ENCODE measurements at regions not wholly inside any gene's neighbourhood (a gene's known extent, or its start where the extent isn't known, plus 50 kb on each side); places are given as distances from the start of the nearest gene placed in this dataset.

DNA sequence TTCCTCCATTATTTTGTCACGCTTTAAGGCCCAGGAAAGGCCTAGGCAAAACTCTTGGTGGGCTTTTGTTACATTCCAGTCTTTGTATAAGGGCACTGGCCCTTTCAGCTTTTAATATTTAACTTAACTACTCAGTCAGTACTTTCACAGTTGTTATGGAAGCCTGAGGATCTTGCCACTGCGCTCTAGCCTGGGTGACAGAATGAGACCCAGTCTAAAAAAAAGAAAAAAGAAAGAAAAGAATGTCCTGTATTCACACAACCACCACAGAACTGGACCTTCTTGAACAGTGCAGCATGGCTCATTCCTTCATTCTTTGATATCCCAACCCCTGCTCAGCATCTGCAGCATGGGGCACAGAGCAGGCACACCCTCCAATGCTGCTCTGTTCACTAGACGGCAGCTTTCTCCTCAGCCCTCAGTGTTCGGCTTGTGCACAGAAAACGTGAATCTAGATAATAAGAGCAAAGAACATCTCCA lies 59.6 kb upstream of the EPCAM start:
- no peaks in the 10 kb centered on the region for H3K27me3 ChIP-seq (ENCODE audit: control insufficient read depth, insufficient read depth, low read length)
- Mint-ChIP-seq H3K4me1 (peaks cover 0 to 5% of the 10 kb centered on the region in 2 donors), H3K27me3 (ENCODE audit: low read depth in 2 of 2) (peaks cover 0 to 7% of the 10 kb centered on the region in 2 donors), H3K27ac (no peak overlapping the region), H3K4me3 (no peak overlapping the region), H3K36me3 (no peaks in the 10 kb centered on the region), H3K9me3 (no peaks in the 10 kb centered on the region)
- no peaks in the 10 kb centered on the region for H3K36me3 ChIP-seq (ENCODE audit: control insufficient read depth, insufficient read depth, low read length)
- H3K4me1 ChIP-seq (ENCODE audit: control insufficient read depth, insufficient read depth, low read length), result peaks cover 19% of the 10 kb centered on the region
- 70% methylated on average over 5 of the region's 5 CpGs for WGBS (ENCODE audit: insufficient coverage)
- H3K27ac ChIP-seq (ENCODE audit: low read length), result no peak overlapping the region
- no peaks in the 10 kb centered on the region for H3K9me3 ChIP-seq (ENCODE audit: control insufficient read depth, insufficient read depth, low read length)
- no peak overlapping the region for H3K4me3 ChIP-seq (ENCODE audit: low read length)
- ATAC-seq (no peak), DNase-seq (no peak)
- intact Hi-C loops (cut with micrococcal nuclease), result no loop called here
- TF ChIP-seq, protein P1, sequence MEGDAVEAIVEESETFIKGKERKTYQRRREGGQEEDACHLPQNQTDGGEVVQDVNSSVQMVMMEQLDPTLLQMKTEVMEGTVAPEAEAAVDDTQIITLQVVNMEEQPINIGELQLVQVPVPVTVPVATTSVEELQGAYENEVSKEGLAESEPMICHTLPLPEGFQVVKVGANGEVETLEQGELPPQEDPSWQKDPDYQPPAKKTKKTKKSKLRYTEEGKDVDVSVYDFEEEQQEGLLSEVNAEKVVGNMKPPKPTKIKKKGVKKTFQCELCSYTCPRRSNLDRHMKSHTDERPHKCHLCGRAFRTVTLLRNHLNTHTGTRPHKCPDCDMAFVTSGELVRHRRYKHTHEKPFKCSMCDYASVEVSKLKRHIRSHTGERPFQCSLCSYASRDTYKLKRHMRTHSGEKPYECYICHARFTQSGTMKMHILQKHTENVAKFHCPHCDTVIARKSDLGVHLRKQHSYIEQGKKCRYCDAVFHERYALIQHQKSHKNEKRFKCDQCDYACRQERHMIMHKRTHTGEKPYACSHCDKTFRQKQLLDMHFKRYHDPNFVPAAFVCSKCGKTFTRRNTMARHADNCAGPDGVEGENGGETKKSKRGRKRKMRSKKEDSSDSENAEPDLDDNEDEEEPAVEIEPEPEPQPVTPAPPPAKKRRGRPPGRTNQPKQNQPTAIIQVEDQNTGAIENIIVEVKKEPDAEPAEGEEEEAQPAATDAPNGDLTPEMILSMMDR (IDR thresholded peaks at IDR 0.05), result no peak

DNA sequence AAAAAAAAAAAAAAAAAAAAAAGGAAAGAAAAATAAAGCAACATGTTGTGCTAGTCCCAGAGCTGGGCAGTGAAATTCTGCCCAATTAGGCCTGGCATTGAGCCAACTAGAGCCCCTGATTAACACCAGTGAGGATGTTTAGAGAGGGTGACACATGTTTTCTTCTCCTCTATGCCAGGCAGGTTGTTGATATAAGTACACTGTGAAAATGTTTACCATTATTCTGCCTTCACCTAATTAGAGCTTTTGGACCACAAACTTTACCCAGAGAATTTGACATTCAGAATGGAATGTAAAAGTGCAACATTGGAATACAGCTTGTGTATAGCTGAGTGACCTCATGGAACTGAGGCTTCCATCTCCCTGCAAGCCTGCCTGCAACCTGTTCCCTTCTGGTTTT lies 62.0 kb upstream of the EPCAM start:
- Mint-ChIP-seq H3K36me3 (no peaks in the 10 kb centered on the region), H3K27me3 (ENCODE audit: low read depth in 2 of 2) (peaks cover 4 to 8% of the 10 kb centered on the region in 2 donors), H3K9me3 (no peaks in the 10 kb centered on the region), H3K27ac (no peak overlapping the region), H3K4me3 (no peak overlapping the region), H3K4me1 (peaks cover 0 to 5% of the 10 kb centered on the region in 2 donors)
- ATAC-seq (no peak), DNase-seq (no peak)
- intact Hi-C loops (cut with micrococcal nuclease), result no loop called here
- H3K4me3 ChIP-seq (ENCODE audit: low read length), result no peak overlapping the region
- no peaks in the 10 kb centered on the region for H3K27me3 ChIP-seq (ENCODE audit: control insufficient read depth, insufficient read depth, low read length)
- no peaks in the 10 kb centered on the region for H3K36me3 ChIP-seq (ENCODE audit: control insufficient read depth, insufficient read depth, low read length)
- TF ChIP-seq, protein P1 (IDR thresholded peaks at IDR 0.05), result no peak
- H3K9me3 ChIP-seq (ENCODE audit: control insufficient read depth, insufficient read depth, low read length), result no peaks in the 10 kb centered on the region
- peaks cover 19% of the 10 kb centered on the region for H3K4me1 ChIP-seq (ENCODE audit: control insufficient read depth, insufficient read depth, low read length)
- H3K27ac ChIP-seq (ENCODE audit: low read length), result no peak overlapping the region

DNA sequence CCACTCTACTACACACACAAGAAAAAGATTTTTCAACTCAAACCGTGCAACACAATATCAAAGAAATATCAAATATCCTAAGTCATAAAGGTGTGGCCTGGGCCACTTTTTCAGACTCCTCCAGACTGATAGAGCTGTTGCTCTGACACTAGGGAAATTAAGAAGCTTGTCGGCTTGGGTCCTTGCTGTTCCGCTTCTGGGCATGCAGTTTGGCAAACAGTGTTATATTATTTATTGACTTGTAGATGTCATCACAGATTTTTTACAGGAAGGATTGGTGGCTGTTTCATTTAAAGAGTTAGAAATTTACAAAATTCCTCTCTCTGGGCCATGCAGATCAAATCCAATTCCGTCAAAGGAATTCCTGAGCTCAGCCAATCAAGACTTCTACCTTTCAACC lies 64.5 kb upstream of the EPCAM start:
- Histone ChIP-seq H3K4me3 (ENCODE audit: low read length) (no peak overlapping the region), H3K9me3 (ENCODE audit: control insufficient read depth, insufficient read depth, low read length) (no peaks in the 10 kb centered on the region), H3K36me3 (ENCODE audit: control insufficient read depth, insufficient read depth, low read length) (no peaks in the 10 kb centered on the region), H3K27ac (ENCODE audit: low read length) (no peak overlapping the region), H3K4me1 (ENCODE audit: control insufficient read depth, insufficient read depth, low read length) (peaks cover 15% of the 10 kb centered on the region), H3K27me3 (ENCODE audit: control insufficient read depth, insufficient read depth, low read length) (no peaks in the 10 kb centered on the region)
- peaks cover 7 to 8% of the 10 kb centered on the region in 2 donors for H3K27me3 Mint-ChIP-seq (ENCODE audit: low read depth in 2 of 2)
- H3K9me3 Mint-ChIP-seq, result no peaks in the 10 kb centered on the region
- no peaks in the 10 kb centered on the region for H3K36me3 Mint-ChIP-seq
- TF ChIP-seq, protein P1 (IDR thresholded peaks at IDR 0.05), result no peak
- DNase-seq (no peak), ATAC-seq (no peak)
- intact Hi-C loops (cut with micrococcal nuclease), result no loop called here
- H3K4me1 Mint-ChIP-seq, result peaks cover 13 to 16% of the 10 kb centered on the region in 2 donors
- H3K27ac Mint-ChIP-seq, result no peak overlapping the region
- no peak overlapping the region for H3K4me3 Mint-ChIP-seq
- 76% methylated on average over 3 of the region's 4 CpGs for WGBS (ENCODE audit: insufficient coverage)
